Epidermal melanocyte (primary cell): ENCODE measurements at regions not wholly inside any gene's neighbourhood (a gene's known extent, or its start where the extent isn't known, plus 50 kb on each side); places are given as distances from the start of the nearest gene placed in this dataset.

Experiments
- DNase-seq: peaks from one replicate; pipeline ENCODE4 v3.0.0; 2011; ENCODE audit warnings: low spot score; ENCODE audit not compliant: insufficient read length

- no peak for DNase-seq
Observed at GRCh38 chr16:80862160-80862705, 57.8 kb upstream of the CDYL2 start.
